HG03520 (cell line): ENCODE measurements at regions not wholly inside any gene's neighbourhood (a gene's known extent, or its start where the extent isn't known, plus 50 kb on each side); places are given as distances from the start of the nearest gene placed in this dataset.
"Not testable (repeated sequence)": the region's sequence is repeated elsewhere in the genome, so short reads cannot be mapped to it uniquely, and the experiment has no call there.

Experiments used
- ATAC-seq: cut with Tn5 transposase; IDR thresholded peaks from one replicate; pipeline ENCODE4 v1.9.1; 2021; ENCODE audit warnings: mild to moderate bottlenecking, moderate library complexity; ENCODE audit not compliant: unreplicated experiment

GRCh38 chr3:105101603-105102002, 265.1 kb upstream of the ALCAM start:
- no peak for ATAC-seq

- ATAC-seq = no peak
These were observed 263.6 kb upstream of the ALCAM start for GRCh38 chr3:105103139-105103538.

- ATAC-seq = no peak
These were observed 257.9 kb upstream of the ALCAM start for GRCh38 chr3:105108823-105109222.

GRCh38 chr3:105118905-105119304, 247.8 kb upstream of the ALCAM start:
- no peak for ATAC-seq

GRCh38 chr3:105119801-105120340, 246.8 kb upstream of the ALCAM start:
- no peak for ATAC-seq

GRCh38 chr3:105130911-105131310, 235.8 kb upstream of the ALCAM start:
- ATAC-seq = no peak

GRCh38 chr3:105137911-105138310, 228.8 kb upstream of the ALCAM start:
- no peak for ATAC-seq

- ATAC-seq = no peak
These were observed 226.7 kb upstream of the ALCAM start for GRCh38 chr3:105139881-105140560.

GRCh38 chr3:105140899-105141367, 225.8 kb upstream of the ALCAM start:
- ATAC-seq = no peak

- no peak for ATAC-seq
These were observed 221.9 kb upstream of the ALCAM start for GRCh38 chr3:105144837-105145236.

- ATAC-seq = no peak
These were observed 221.2 kb upstream of the ALCAM start for GRCh38 chr3:105145511-105145910.

GRCh38 chr3:105149197-105149596, 217.5 kb upstream of the ALCAM start:
- ATAC-seq = not testable (repeated sequence)

- no peak for ATAC-seq
These were observed 213.7 kb upstream of the ALCAM start for GRCh38 chr3:105152987-105153386.

GRCh38 chr3:105154692-105155091, 212.0 kb upstream of the ALCAM start:
- no peak for ATAC-seq

GRCh38 chr3:105157067-105157765, 209.5 kb upstream of the ALCAM start:
- no peak for ATAC-seq

- ATAC-seq = no peak
These were observed 209.0 kb upstream of the ALCAM start for GRCh38 chr3:105157766-105158085.

- ATAC-seq = no peak
These were observed 208.4 kb upstream of the ALCAM start for GRCh38 chr3:105158286-105158685.

GRCh38 chr3:105162448-105162847, 204.3 kb upstream of the ALCAM start:
- ATAC-seq = no peak

GRCh38 chr3:105166893-105167292, 199.8 kb upstream of the ALCAM start:
- no peak for ATAC-seq

GRCh38 chr3:105170423-105170822, 196.3 kb upstream of the ALCAM start:
- ATAC-seq = no peak

- no peak for ATAC-seq
These were observed 192.6 kb upstream of the ALCAM start for GRCh38 chr3:105174017-105174615.

GRCh38 chr3:105177576-105177975, 189.1 kb upstream of the ALCAM start:
- no peak for ATAC-seq
